Inflammatory macrophage (primary cell): ENCODE measurements at regions not wholly inside any gene's neighbourhood (a gene's known extent, or its start where the extent isn't known, plus 50 kb on each side); places are given as distances from the start of the nearest gene placed in this dataset.

Experiments
- DNase-seq, 2 donors: peaks; one replicate each; pipeline ENCODE4 v3.0.0-alpha.2; 2020 to 2022

GRCh38 chr3:64905906-64906410 is 218.2 kb upstream of the ADAMTS9 start:
- no peak for DNase-seq

GRCh38 chr3:64903006-64903405 is 215.2 kb upstream of the ADAMTS9 start:
- no peak for DNase-seq

DNA sequence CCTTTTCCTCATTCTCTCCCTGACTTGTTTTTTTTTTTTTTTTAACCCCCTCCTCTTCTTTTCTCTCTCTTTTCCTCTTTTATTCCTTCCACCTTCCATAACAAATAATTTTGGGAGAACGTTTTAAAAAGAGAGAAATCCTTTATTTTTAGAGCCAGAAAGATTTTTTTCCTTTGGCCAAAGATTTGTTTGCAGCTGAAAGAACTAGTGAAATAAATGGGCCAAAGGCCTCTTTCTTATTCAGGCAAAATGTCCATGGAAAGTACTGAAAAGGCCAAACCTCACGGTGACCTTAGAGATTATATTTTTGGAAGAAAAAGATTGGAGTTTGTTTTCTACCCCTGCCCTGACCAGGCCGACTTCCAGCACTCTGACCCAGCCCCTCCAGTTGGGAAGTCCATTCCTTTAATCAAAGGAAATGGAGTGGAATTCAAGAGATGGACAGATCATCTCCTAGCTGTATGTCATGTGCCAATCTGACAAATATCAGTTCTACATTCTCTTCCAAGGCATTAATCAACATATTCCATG is 214.3 kb upstream of the ADAMTS9 start:
- no peak for DNase-seq

GRCh38 chr3:64901522-64901885 is 213.7 kb upstream of the ADAMTS9 start:
- DNase-seq: no peak

DNA sequence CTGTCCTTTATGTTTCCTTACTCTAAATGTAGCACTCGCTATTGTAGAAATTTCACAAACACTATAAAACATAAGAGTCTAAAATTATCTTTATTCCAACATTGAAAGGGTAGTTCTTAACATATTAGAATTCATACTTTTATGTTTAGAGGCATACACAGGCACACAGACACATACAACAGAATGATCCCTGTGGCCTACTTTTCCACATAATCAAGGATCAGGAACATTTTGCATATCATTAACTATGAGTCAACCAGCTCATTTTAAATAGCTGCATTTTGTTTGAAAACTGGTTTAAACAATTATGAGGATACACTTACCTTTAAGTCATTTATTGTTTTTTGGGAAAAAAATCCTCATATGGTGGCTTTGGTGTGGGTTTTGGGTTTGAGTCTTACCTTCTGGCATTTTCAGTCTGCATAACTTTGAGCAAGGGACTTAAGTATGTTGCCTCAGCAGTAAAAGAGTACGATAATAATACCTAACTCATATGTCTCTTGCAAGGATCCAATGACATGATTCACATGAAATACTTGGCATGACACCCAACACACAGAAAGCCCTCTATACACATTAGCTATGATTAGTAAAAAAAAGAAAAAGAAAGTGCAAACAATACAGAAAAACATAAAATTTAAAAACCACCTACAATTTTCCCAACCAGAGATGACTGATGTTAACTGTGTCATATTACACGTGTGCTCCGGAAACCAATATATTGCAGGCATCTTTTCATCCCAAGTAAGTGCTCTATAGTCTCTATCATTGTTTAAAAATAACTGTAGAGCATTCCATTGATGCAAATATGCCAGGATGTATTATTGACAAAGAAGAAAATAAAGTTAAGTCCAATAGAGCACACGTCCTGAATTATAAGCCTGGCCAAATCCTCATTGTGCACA is 213.1 kb upstream of the ADAMTS9 start:
- DNase-seq: no peak

DNA sequence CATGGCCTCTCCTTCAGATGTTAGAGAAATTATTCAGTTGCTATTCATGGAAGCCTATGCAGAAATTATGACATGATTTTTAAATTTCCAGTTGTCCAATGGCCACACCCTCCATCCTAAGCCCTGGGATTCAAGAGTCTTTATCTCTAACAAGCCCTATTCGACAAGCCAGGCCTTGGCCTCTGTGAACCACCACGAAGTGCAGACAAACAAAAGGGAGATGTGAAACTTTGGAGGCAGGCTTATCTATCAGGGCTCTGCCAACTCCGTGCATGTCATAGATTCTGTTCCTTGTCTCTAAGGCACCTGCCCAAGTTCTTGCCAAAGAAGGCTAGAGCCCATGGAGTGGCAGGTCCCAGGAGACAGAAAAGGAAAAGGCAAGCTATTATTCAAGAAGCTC is 212.4 kb upstream of the ADAMTS9 start:
- no peak for DNase-seq

- DNase-seq: no peak
Measured at GRCh38 chr3:64898941-64899340, 211.1 kb upstream of the ADAMTS9 start.

- no peak for DNase-seq
Measured at GRCh38 chr3:64895991-64896895, 208.4 kb upstream of the ADAMTS9 start.

GRCh38 chr3:64895106-64895990 is 207.5 kb upstream of the ADAMTS9 start:
- DNase-seq: no peak

GRCh38 chr3:64894006-64894405 is 206.2 kb upstream of the ADAMTS9 start:
- no peak for DNase-seq

GRCh38 chr3:64892671-64893309 is 205.0 kb upstream of the ADAMTS9 start:
- no peak for DNase-seq

- DNase-seq: no peak
Measured at GRCh38 chr3:64891021-64891420, 203.2 kb upstream of the ADAMTS9 start.

DNA sequence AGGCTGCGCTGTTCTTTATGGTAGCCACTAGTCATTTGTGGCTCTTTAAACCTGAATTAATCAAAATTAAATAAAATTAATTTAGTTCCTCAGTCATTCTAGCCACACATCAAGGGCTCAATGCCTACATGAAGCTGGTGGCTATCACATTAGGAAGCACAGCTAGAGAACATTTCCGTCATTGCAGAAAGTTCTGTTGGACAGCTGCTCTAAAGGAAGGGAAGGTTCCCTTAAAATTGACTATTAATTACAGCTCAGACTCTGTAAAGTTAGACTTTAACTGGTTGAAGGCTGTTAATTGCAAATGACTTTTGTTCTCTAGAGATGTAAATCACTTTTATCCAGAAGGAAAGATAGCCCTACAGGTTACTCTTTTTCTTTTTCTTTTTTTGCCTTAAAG is 202.7 kb upstream of the ADAMTS9 start:
- DNase-seq: no peak

GRCh38 chr3:64890006-64890405 is 202.2 kb upstream of the ADAMTS9 start:
- no peak for DNase-seq

DNA sequence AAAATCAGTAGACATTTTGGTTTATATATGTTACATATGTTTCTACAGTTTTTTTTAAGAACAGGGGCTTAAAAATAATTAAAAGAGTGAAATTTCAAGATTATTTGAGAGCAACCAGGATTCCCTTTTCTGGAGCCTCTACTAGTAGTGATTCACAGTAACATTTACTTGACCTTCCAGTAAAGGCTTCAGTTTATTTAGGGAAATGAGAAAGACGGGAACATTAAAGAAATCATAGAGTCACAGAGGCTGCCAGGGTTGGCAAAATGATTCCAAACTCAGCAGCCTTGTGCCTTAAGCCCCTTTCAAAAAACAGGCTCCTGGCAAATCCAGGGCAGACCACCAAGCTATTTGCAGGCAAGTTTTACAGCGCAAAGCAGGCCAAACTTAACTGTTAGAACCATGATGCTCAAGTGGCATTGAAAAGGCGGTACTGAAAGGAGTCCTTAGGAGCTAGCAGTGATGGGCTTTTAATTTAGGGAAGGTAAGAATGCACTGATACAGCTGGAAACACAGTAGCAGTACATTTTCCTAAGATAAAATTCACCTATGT is 201.1 kb upstream of the ADAMTS9 start:
- DNase-seq: no peak

DNA sequence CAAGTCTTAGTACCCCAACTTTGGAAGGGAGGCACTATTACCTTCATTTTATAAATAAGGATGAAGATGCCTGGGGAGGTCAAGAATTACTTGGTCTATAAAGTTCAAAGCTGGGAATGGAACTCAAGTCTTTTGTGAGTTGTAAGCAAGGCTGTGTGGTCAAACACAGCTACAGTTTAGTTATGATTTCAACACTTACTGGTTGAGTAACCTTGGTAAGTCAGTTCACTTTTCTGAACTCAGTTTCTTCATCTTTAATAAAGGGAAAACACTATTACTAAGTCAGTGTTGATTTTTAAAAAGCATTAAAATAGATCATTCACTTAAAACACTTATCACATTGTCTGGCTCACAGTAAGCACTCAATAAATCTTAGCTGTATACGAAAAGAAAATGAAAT is 200.4 kb upstream of the ADAMTS9 start:
- DNase-seq: no peak

DNA sequence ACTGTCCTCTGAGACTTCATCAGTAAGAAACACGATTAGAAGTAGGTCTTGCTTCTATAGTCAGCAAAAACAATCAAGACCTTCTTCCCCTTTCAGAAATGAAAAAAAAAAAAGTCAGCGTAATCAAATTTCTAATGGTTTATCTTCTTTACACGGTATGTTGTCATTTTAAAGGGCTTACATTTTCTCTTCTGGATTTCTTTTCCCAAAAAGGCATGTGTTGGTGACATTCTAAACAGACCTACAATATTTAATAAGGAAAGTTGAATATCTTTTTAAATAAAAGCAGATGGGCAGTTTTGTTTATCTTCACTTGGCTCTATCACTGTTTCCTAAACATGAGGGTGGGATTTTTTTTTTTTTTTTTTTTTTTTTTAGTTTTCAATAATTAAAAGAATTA is 197.3 kb upstream of the ADAMTS9 start:
- no peak for DNase-seq

DNA sequence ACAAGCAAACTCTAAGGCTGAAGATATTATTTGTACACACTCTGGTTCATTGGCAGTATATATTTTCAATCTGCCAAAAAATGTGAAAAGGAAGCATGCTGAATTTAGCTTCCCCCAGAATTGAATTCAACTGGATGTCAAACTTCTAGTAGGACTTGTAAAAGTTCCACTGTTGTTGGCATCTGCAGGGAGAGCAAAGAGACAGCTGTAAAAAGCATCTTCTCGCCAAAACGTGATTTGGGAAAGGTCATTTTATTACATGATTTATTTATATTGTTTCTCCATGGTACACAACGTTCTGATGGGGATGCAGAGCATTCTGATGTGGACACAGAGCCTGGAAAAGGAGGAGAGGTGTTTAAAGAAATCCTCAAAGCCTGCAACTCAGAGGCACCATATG is 196.7 kb upstream of the ADAMTS9 start:
- no peak for DNase-seq

- DNase-seq: no peak
Measured at GRCh38 chr3:64880916-64881315, 193.1 kb upstream of the ADAMTS9 start.

GRCh38 chr3:64878362-64878761 is 190.6 kb upstream of the ADAMTS9 start:
- no peak for DNase-seq

DNA sequence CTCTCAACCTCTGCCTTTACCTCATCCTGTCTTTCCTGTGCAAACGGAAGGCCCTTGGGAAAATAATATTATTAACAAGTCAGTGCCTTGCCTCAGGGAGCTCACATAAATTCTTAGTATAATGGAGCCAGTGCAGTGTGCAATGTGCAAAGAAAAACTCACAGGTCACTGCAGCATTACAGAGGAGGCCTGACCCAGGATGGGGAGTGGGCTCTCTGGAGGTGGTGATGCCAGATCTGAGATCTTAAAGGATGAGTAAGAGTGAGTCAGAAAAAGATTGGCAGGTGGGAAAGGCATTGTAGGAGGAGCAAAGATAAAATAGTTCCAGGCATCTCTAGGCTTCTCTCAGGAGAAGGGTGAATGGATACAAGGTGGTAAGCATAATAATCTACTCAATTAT is 185.6 kb upstream of the ADAMTS9 start:
- DNase-seq: no peak
